ENCODE measurements at regions not wholly inside any gene's neighbourhood (a gene's known extent, or its start where the extent isn't known, plus 50 kb on each side); places are given as distances from the start of the nearest gene placed in this dataset.

- Mint-ChIP-seq H3K27ac (ENCODE audit: unreplicated experiment) (no peak overlapping the region), H3K4me3 (ENCODE audit: unreplicated experiment) (peak overlapping the region; percentile 15), H3K4me1 (ENCODE audit: low read depth) (no peaks in the 10 kb centered on the region), H3K27me3 (ENCODE audit: low read depth) (peaks cover 15% of the 10 kb centered on the region), H3K9me3 (ENCODE audit: low read depth) (no peaks in the 10 kb centered on the region), H3K36me3 (ENCODE audit: low read depth) (no peaks in the 10 kb centered on the region)
- DNase-seq (ENCODE audit: low spot score): peak; percentile 85
- TF ChIP-seq CTCF (IDR thresholded peaks at IDR 0.05): no peak
These were observed 115.4 kb upstream of the STK26 start for GRCh38 chrX:131907488-131908314.

- DNase-seq (ENCODE audit: low spot score): no peak
- no peak overlapping the region for H3K4me3 Mint-ChIP-seq (ENCODE audit: unreplicated experiment)
- no peaks in the 10 kb centered on the region for H3K9me3 Mint-ChIP-seq (ENCODE audit: low read depth)
- no peaks in the 10 kb centered on the region for H3K36me3 Mint-ChIP-seq (ENCODE audit: low read depth)
- peaks cover 13% of the 10 kb centered on the region for H3K27me3 Mint-ChIP-seq (ENCODE audit: low read depth)
- H3K4me1 Mint-ChIP-seq (ENCODE audit: low read depth): no peaks in the 10 kb centered on the region
- no peak overlapping the region for H3K27ac Mint-ChIP-seq (ENCODE audit: unreplicated experiment)
- no peak for TF ChIP-seq CTCF (IDR thresholded peaks at IDR 0.05)
These were observed 112.5 kb upstream of the STK26 start for GRCh38 chrX:131910586-131910985.

GRCh38 chrX:131915488-131915887, 107.6 kb upstream of the STK26 start:
- peaks cover 1% of the 10 kb centered on the region for H3K36me3 Mint-ChIP-seq (ENCODE audit: low read depth)
- H3K9me3 Mint-ChIP-seq (ENCODE audit: low read depth): no peaks in the 10 kb centered on the region
- peaks cover 9% of the 10 kb centered on the region for H3K27me3 Mint-ChIP-seq (ENCODE audit: low read depth)
- no peaks in the 10 kb centered on the region for H3K4me1 Mint-ChIP-seq (ENCODE audit: low read depth)
- TF ChIP-seq CTCF (IDR thresholded peaks at IDR 0.05): no peak
- DNase-seq (ENCODE audit: low spot score): no peak
- H3K4me3 Mint-ChIP-seq (ENCODE audit: unreplicated experiment): no peak overlapping the region
- H3K27ac Mint-ChIP-seq (ENCODE audit: unreplicated experiment): no peak overlapping the region

GRCh38 chrX:131917588-131917987, 105.5 kb upstream of the STK26 start:
- peaks cover 1% of the 10 kb centered on the region for H3K36me3 Mint-ChIP-seq (ENCODE audit: low read depth)
- H3K4me1 Mint-ChIP-seq (ENCODE audit: low read depth): no peaks in the 10 kb centered on the region
- H3K27me3 Mint-ChIP-seq (ENCODE audit: low read depth): peaks cover 7% of the 10 kb centered on the region
- no peaks in the 10 kb centered on the region for H3K9me3 Mint-ChIP-seq (ENCODE audit: low read depth)
- H3K27ac Mint-ChIP-seq (ENCODE audit: unreplicated experiment): no peak overlapping the region
- no peak for DNase-seq (ENCODE audit: low spot score)
- H3K4me3 Mint-ChIP-seq (ENCODE audit: unreplicated experiment): no peak overlapping the region
- TF ChIP-seq CTCF (IDR thresholded peaks at IDR 0.05): no peak

GRCh38 chrX:131918839-131919238, 104.3 kb upstream of the STK26 start:
- Mint-ChIP-seq H3K27ac (ENCODE audit: unreplicated experiment) (no peak overlapping the region), H3K4me3 (ENCODE audit: unreplicated experiment) (no peak overlapping the region), H3K27me3 (ENCODE audit: low read depth) (peaks cover 8% of the 10 kb centered on the region), H3K4me1 (ENCODE audit: low read depth) (no peaks in the 10 kb centered on the region), H3K9me3 (ENCODE audit: low read depth) (no peaks in the 10 kb centered on the region), H3K36me3 (ENCODE audit: low read depth) (peaks cover 1% of the 10 kb centered on the region)
- no peak for TF ChIP-seq CTCF (IDR thresholded peaks at IDR 0.05)
- no peak for DNase-seq (ENCODE audit: low spot score)

Measured in chondrocyte (in vitro differentiated cells).